Mesenchymal stem cell (in vitro differentiated cells and primary cell): ENCODE measurements at regions not wholly inside any gene's neighbourhood (a gene's known extent, or its start where the extent isn't known, plus 50 kb on each side); places are given as distances from the start of the nearest gene placed in this dataset.

Source experiments
- DNase-seq: peaks from one replicate; pipeline ENCODE4 v3.0.0-alpha.2; 2013
- H2AFZ ChIP-seq: one replicate; pipeline ENCODE4 v1.6.1; 2013; ENCODE audit warnings: low read depth, mild to moderate bottlenecking, control low read depth, inconsistent platforms, low read length, moderate library complexity
- H2AK5ac ChIP-seq: 2 replicates; pipeline ENCODE4 v1.6.1; 2013; ENCODE audit warnings: low read length, moderate library complexity, mild to moderate bottlenecking, inconsistent platforms; ENCODE audit not compliant: severe bottlenecking
- H2BK120ac ChIP-seq: one replicate; pipeline ENCODE4 v1.6.1; 2013; ENCODE audit warnings: low read depth, mild to moderate bottlenecking, inconsistent platforms, low read length, moderate library complexity
- H2BK12ac ChIP-seq, 2 experiments: one replicate each; pipeline ENCODE4 v1.6.1; 2013; ENCODE audit warnings: inconsistent platforms in 2 of 2, low read length in 2 of 2, mild to moderate bottlenecking in 2 of 2, moderate library complexity in 2 of 2, control low read depth in 1 of 2
- H2BK15ac ChIP-seq: one replicate; pipeline ENCODE4 v1.6.1; 2013; ENCODE audit warnings: mild to moderate bottlenecking, low read depth, inconsistent platforms; ENCODE audit not compliant: poor library complexity, severe bottlenecking
- H2BK5ac ChIP-seq: 2 replicates; pipeline ENCODE4 v1.6.1; 2013; ENCODE audit warnings: low read depth, mild to moderate bottlenecking, low read length, control low read depth, inconsistent platforms; ENCODE audit not compliant: poor library complexity, severe bottlenecking
- H3K14ac ChIP-seq, 2 experiments: one replicate each; pipeline ENCODE4 v1.6.1; 2013; ENCODE audit warnings: inconsistent platforms in 2 of 2, low read length in 2 of 2, control low read depth in 1 of 2, mild to moderate bottlenecking in 1 of 2, moderate library complexity in 1 of 2
- H3K18ac ChIP-seq, 2 experiments: one replicate each; pipeline ENCODE4 v1.6.1; 2013; ENCODE audit warnings: inconsistent platforms in 2 of 2, low read length in 2 of 2, control low read depth in 1 of 2, low read depth in 1 of 2, mild to moderate bottlenecking in 1 of 2
- H3K23ac ChIP-seq, 2 experiments: one replicate each; pipeline ENCODE4 v1.6.1; 2013; ENCODE audit warnings: inconsistent platforms in 2 of 2, low read length in 2 of 2, mild to moderate bottlenecking in 2 of 2, moderate library complexity in 2 of 2, control low read depth in 1 of 2
- H3K27ac ChIP-seq: 2 replicates; pipeline ENCODE4 v1.5.1; 2013; ENCODE audit warnings: mild to moderate bottlenecking, moderate library complexity, low read length, control low read depth, inconsistent platforms; ENCODE audit not compliant: poor library complexity, severe bottlenecking
- H3K27me3 ChIP-seq, 2 experiments: 2 replicates each; pipeline versions ENCODE4 v1.6.1 to v1.7.0; 2013; ENCODE audit warnings: low read length in 2 of 2, mild to moderate bottlenecking in 2 of 2, moderate library complexity in 2 of 2, control low read depth in 1 of 2, inconsistent platforms in 1 of 2; ENCODE audit not compliant: control insufficient read depth in 1 of 2, insufficient read depth in 1 of 2
- H3K36me3 ChIP-seq, 2 experiments: 2 replicates each; pipeline versions ENCODE4 v1.6.1 to v1.7.0; 2013; ENCODE audit warnings: low read length in 2 of 2, control low read depth in 1 of 2, inconsistent platforms in 1 of 2, low read depth in 1 of 2, mild to moderate bottlenecking in 1 of 2; ENCODE audit not compliant: insufficient read depth in 2 of 2, control insufficient read depth in 1 of 2
- H3K4ac ChIP-seq, 2 experiments: one replicate each; pipeline ENCODE4 v1.6.1; 2013; ENCODE audit warnings: inconsistent platforms in 2 of 2, low read length in 2 of 2, mild to moderate bottlenecking in 2 of 2, moderate library complexity in 2 of 2, control low read depth in 1 of 2, low read depth in 1 of 2
- H3K4me1 ChIP-seq: 2 replicates; pipeline ENCODE4 v1.6.1; 2013; ENCODE audit warnings: low read depth, low read length, control low read depth; ENCODE audit not compliant: control insufficient read depth, insufficient read depth
- H3K4me2 ChIP-seq: 2 replicates; pipeline ENCODE4 v1.6.1; 2013; ENCODE audit warnings: low read length, mild to moderate bottlenecking, inconsistent platforms; ENCODE audit not compliant: poor library complexity, severe bottlenecking
- H3K4me3 ChIP-seq, 2 experiments: 2 replicates each; pipeline versions ENCODE4 v1.5.1 to v1.7.0; 2013; ENCODE audit warnings: low read length in 2 of 2, mild to moderate bottlenecking in 2 of 2, control low read depth in 1 of 2, low read depth in 1 of 2; ENCODE audit not compliant: insufficient read depth in 1 of 2
- H3K79me1 ChIP-seq: replicated peaks from 2 replicates; pipeline ENCODE4 v1.6.1; 2013; ENCODE audit warnings: mild to moderate bottlenecking, control low read depth, low read length, inconsistent platforms; ENCODE audit not compliant: poor library complexity, severe bottlenecking
- H3K9ac ChIP-seq: 2 replicates; pipeline ENCODE4 v1.7.0; 2013; ENCODE audit warnings: mild to moderate bottlenecking, low read length, moderate library complexity
- H3K9me3 ChIP-seq: 2 replicates; pipeline ENCODE4 v1.7.0; 2013; ENCODE audit warnings: mild to moderate bottlenecking, low read length; ENCODE audit not compliant: control insufficient read depth
- H4K8ac ChIP-seq: one replicate; pipeline ENCODE4 v1.6.1; 2013; ENCODE audit warnings: inconsistent platforms, mild to moderate bottlenecking, low read length, moderate library complexity
- H4K91ac ChIP-seq: one replicate; pipeline ENCODE4 v1.6.1; 2013; ENCODE audit warnings: mild to moderate bottlenecking, low read length, inconsistent platforms
- WGBS: methylation state at CpG from one replicate; pipeline ENCODE4 v1.1.7; 2013; ENCODE audit warnings: mixed read lengths; 5-methylcytosine and 5-hydroxymethylcytosine counted together

GRCh38 chr12:24595652-24596235 is 353.2 kb downstream of the BCAT1 start:
- Histone ChIP-seq H2BK5ac (no peak overlapping the region), H3K27me3 (no peaks in the 10 kb centered on the region), H3K27ac (no peak overlapping the region)

GRCh38 chr12:24591715-24592440 is 357.0 kb downstream of the BCAT1 start:
- Histone ChIP-seq H3K9me3 (no peaks in the 10 kb centered on the region), H4K91ac (no peak overlapping the region), H2BK5ac (no peak overlapping the region), H3K4me1 (no peaks in the 10 kb centered on the region), H2AK5ac (no peak overlapping the region), H2BK120ac (no peak overlapping the region), H3K27ac (no peak overlapping the region), H3K23ac (no peak overlapping the region), H3K14ac (no peak overlapping the region), H3K4ac (no peak overlapping the region), H3K79me1 (no peaks in the 10 kb centered on the region), H3K18ac (no peak overlapping the region), H3K27me3 (no peaks in the 10 kb centered on the region), H3K4me3 (no peak overlapping the region), H4K8ac (no peak overlapping the region), H3K9ac (no peak overlapping the region), H3K4me2 (no peak overlapping the region), H2AFZ (no peak overlapping the region), H3K36me3 (no peaks in the 10 kb centered on the region), H2BK15ac (no peak overlapping the region), H2BK12ac (no peak overlapping the region)
- no CpG with 5 or more reads among the region's 1 CpG for WGBS
- DNase-seq = no peak

More at GRCh38 chr12:24595652-24596235, 353.2 kb downstream of the BCAT1 start:
- H3K36me3 ChIP-seq = no peaks in the 10 kb centered on the region
- no peak overlapping the region for H3K4ac ChIP-seq
- 60% methylated on average over 1 of the region's 3 CpGs for WGBS
- no peak overlapping the region for H3K4me3 ChIP-seq
- no peaks in the 10 kb centered on the region for H3K79me1 ChIP-seq
- H3K9ac ChIP-seq = no peak overlapping the region
- DNase-seq = peak; percentile 24
- H2BK12ac ChIP-seq = no peak overlapping the region
- no peak overlapping the region for H3K23ac ChIP-seq
- H4K91ac ChIP-seq = no peak overlapping the region
- H3K4me2 ChIP-seq = no peak overlapping the region
- H3K4me1 ChIP-seq = peaks cover 2% of the 10 kb centered on the region
- H4K8ac ChIP-seq = no peak overlapping the region
- no peak overlapping the region for H3K14ac ChIP-seq
- H2BK120ac ChIP-seq = no peak overlapping the region
- no peak overlapping the region for H2AK5ac ChIP-seq
- H3K18ac ChIP-seq = no peak overlapping the region
- no peak overlapping the region for H2AFZ ChIP-seq
- H3K9me3 ChIP-seq = no peaks in the 10 kb centered on the region
- no peak overlapping the region for H2BK15ac ChIP-seq

DNA sequence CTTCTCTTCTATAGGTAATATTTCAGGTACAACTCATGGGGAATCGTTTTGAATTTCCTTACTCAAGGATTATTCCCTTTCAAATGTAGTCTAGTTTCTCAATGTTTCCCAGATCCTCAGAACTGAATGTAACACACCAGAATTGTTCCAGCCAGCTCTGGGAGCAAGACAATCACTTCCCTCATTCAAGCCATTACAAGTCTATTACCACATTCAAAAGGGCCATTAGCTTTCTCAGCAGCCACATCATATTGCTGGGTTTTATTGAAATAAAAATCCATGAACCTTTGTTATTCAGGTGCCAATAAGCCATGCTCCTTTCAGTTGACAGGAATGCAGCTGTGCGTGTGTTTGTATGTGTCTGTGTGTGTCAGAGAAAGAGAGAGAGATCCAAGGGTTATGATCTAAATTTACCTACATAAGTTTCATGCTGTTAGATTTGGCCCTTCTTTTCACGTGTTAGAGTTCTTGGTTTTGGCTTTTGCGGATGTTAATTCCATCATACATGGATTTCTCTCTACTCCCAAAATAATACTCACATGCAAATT is 357.7 kb downstream of the BCAT1 start:
- Histone ChIP-seq H3K4me3 (no peak overlapping the region), H3K9me3 (no peaks in the 10 kb centered on the region), H3K18ac (no peak overlapping the region), H3K4me2 (no peak overlapping the region), H3K4me1 (no peaks in the 10 kb centered on the region), H3K27me3 (no peaks in the 10 kb centered on the region), H2AFZ (no peak overlapping the region), H3K4ac (no peak overlapping the region), H3K9ac (no peak overlapping the region), H4K8ac (no peak overlapping the region), H4K91ac (no peak overlapping the region), H3K36me3 (no peaks in the 10 kb centered on the region), H2BK120ac (no peak overlapping the region), H3K14ac (no peak overlapping the region), H2AK5ac (no peak overlapping the region), H2BK12ac (no peak overlapping the region), H2BK15ac (no peak overlapping the region), H3K79me1 (no peaks in the 10 kb centered on the region), H3K27ac (no peak overlapping the region), H2BK5ac (no peak overlapping the region), H3K23ac (no peak overlapping the region)
- 72% methylated on average over 4 of the region's 4 CpGs for WGBS
- DNase-seq = no peak

GRCh38 chr12:24586293-24586692 is 362.6 kb downstream of the BCAT1 start:
- no peak overlapping the region for H3K14ac ChIP-seq
- H3K4me3 ChIP-seq = no peak overlapping the region
- H3K18ac ChIP-seq = no peak overlapping the region
- H3K4ac ChIP-seq = no peak overlapping the region
- no peak overlapping the region for H4K91ac ChIP-seq
- no peak overlapping the region for H2AFZ ChIP-seq
- no peak overlapping the region for H3K23ac ChIP-seq
- no peak overlapping the region for H3K9ac ChIP-seq
- WGBS = 100% methylated on average over 2 of the region's 2 CpGs
- no peak overlapping the region for H3K27ac ChIP-seq
- no peaks in the 10 kb centered on the region for H3K79me1 ChIP-seq
- no peak overlapping the region for H2AK5ac ChIP-seq
- H3K27me3 ChIP-seq = no peaks in the 10 kb centered on the region
- H3K9me3 ChIP-seq = no peaks in the 10 kb centered on the region
- H3K4me1 ChIP-seq = no peaks in the 10 kb centered on the region
- H3K4me2 ChIP-seq = no peak overlapping the region
- H2BK12ac ChIP-seq = no peak overlapping the region
- no peak for DNase-seq
- no peak overlapping the region for H2BK15ac ChIP-seq
- H4K8ac ChIP-seq = no peak overlapping the region
- no peak overlapping the region for H2BK120ac ChIP-seq
- no peaks in the 10 kb centered on the region for H3K36me3 ChIP-seq
- no peak overlapping the region for H2BK5ac ChIP-seq
